ENCODE measurements at regions not wholly inside any gene's neighbourhood (a gene's known extent, or its start where the extent isn't known, plus 50 kb on each side); places are given as distances from the start of the nearest gene placed in this dataset.

DNA sequence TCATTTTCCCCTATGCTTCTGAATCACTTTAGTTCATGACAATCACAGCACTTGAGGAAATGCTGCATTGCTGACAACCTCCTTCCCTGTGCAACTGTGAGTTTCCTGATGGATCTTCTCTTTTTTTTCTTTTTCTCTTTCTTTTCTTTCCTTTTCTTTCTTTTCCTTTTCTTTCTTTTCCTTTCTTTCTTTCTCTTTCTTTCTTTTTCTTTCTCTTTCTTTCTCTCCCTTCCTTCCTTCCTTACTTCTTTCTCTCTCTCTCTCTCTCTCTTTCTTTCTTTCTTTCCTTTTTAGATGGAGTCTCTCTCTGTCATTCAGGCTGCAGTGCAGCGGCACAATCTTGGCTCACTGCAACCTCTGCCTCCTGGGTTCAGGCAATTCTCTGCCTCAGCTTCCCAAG, 247.9 kb upstream of the HTR2A start:
- TF ChIP-seq POLR2AphosphoS5 (IDR thresholded peaks at IDR 0.05) (no peak), EP300 (IDR thresholded peaks at IDR 0.05) (no peak), CTCF (IDR thresholded peaks at IDR 0.05) (no peak)

All from esophagus muscularis mucosa (tissue), 4 donors.